Activated CD4-positive, alpha-beta memory T cell treated with anti-CD3 and anti-CD28 coated beads for 36 hours (primary cell): ENCODE measurements at regions not wholly inside any gene's neighbourhood (a gene's known extent, or its start where the extent isn't known, plus 50 kb on each side); places are given as distances from the start of the nearest gene placed in this dataset.
A peak's percentile ranks its signal among the peaks of the same experiment; 100 is the strongest.

Experiments used
- CTCF ChIA-PET: fragments of 350-600 bp; sonication (Branson Sonifier 250); formaldehyde crosslinking; loops from one replicate; lab custom pipeline; 2021; ENCODE audit warnings: antibody characterized with exemption, inconsistent platforms; lab: Charles Lee
- POLR2A ChIA-PET: fragments of 350-600 bp; sonication (Branson Sonifier 250); formaldehyde crosslinking; loops from one replicate; lab custom pipeline; 2021; ENCODE audit warnings: antibody characterized with exemption; lab: Charles Lee
- DNase-seq: peaks from one replicate; pipeline ENCODE4 v3.0.0-alpha.2; 2020
- H3K27ac Mint-ChIP-seq: one replicate; pipeline ENCODE4 v1.8.0; 2021; ENCODE audit warnings: mixed read lengths
- H3K27me3 Mint-ChIP-seq: one replicate; pipeline ENCODE4 v1.8.0; 2021; ENCODE audit warnings: mixed read lengths
- H3K36me3 Mint-ChIP-seq: one replicate; pipeline ENCODE4 v1.8.0; 2021; ENCODE audit warnings: mixed read lengths
- H3K4me1 Mint-ChIP-seq: one replicate; pipeline ENCODE4 v1.8.0; 2021; ENCODE audit warnings: low read depth, mixed read lengths
- H3K4me3 Mint-ChIP-seq: one replicate; pipeline ENCODE4 v1.8.0; 2021; ENCODE audit warnings: mild to moderate bottlenecking, mixed read lengths
- H3K9me3 Mint-ChIP-seq: one replicate; pipeline ENCODE4 v1.8.0; 2021; ENCODE audit warnings: mixed read lengths
- intact Hi-C: fragments of 100-400 bp; cut with micrococcal nuclease; formaldehyde crosslinking; loops from one replicate; pipeline ENCODE4 v1.15.1; 2023

- H3K27me3 Mint-ChIP-seq, result no peaks in the 10 kb centered on the region
- peak overlapping the region; percentile 55 for H3K4me3 Mint-ChIP-seq
- CTCF ChIA-PET, result interaction anchor here (0.6 kb wide), 1 partner anchor 26 kb away, joined by 3 read pairs; no protein-coding TSS in a partner anchor
- peaks cover 54% of the 10 kb centered on the region for H3K4me1 Mint-ChIP-seq
- H3K27ac Mint-ChIP-seq, result peak overlapping the region; percentile 92
- POLR2A ChIA-PET, result interaction anchor here (0.6 kb wide), 3 partner anchors 100 to 144 kb away, joined by 4 to 5 read pairs (median 4); no protein-coding TSS in a partner anchor
- DNase-seq, result peak; percentile 81
- no peaks in the 10 kb centered on the region for H3K36me3 Mint-ChIP-seq
- intact Hi-C loops, result loop anchor here (1.0 to 5.0 kb wide), 10 partner anchors 58 to 971 kb away; partner anchors contain the start of genes SLC38A6 and TRMT5
- H3K9me3 Mint-ChIP-seq, result peaks cover under 1% of the 10 kb centered on the region
These were observed 102.7 kb downstream of the TMEM30B start for GRCh38 chr14:61178226-61179060.

- peaks cover 49% of the 10 kb centered on the region for H3K4me1 Mint-ChIP-seq
- peak overlapping the region; percentile 92 for H3K27ac Mint-ChIP-seq
- H3K36me3 Mint-ChIP-seq, result no peaks in the 10 kb centered on the region
- H3K4me3 Mint-ChIP-seq, result peak overlapping the region; percentile 55
- DNase-seq, result peak; percentile 57
- ChIA-PET CTCF (no interaction called here), POLR2A (interaction anchor here (0.6 kb wide), 2 partner anchors 101 to 143 kb away, joined by 4 read pairs; no protein-coding TSS in a partner anchor)
- intact Hi-C loops, result loop anchor here (1.0 to 5.0 kb wide), 10 partner anchors 57 to 970 kb away; partner anchors contain the start of genes SLC38A6 and TRMT5
- H3K27me3 Mint-ChIP-seq, result no peaks in the 10 kb centered on the region
- peaks cover 7% of the 10 kb centered on the region for H3K9me3 Mint-ChIP-seq
These were observed 103.6 kb downstream of the TMEM30B start for GRCh38 chr14:61177279-61178225.

GRCh38 chr14:61176686-61177085 is 104.5 kb downstream of the TMEM30B start:
- Mint-ChIP-seq H3K27ac (peak overlapping the region; percentile 72), H3K4me3 (no peak overlapping the region), H3K4me1 (peaks cover 49% of the 10 kb centered on the region), H3K9me3 (peaks cover 7% of the 10 kb centered on the region), H3K27me3 (peaks cover under 1% of the 10 kb centered on the region), H3K36me3 (no peaks in the 10 kb centered on the region)
- intact Hi-C loops, result loop anchor here (5.0 kb wide), 5 partner anchors 71 to 969 kb away; partner anchors contain the start of genes SLC38A6 and TRMT5
- ChIA-PET POLR2A (no interaction called here), CTCF (no interaction called here)
- no peak for DNase-seq

- CTCF ChIA-PET, result no interaction called here
- H3K9me3 Mint-ChIP-seq, result peaks cover 7% of the 10 kb centered on the region
- H3K27me3 Mint-ChIP-seq, result peaks cover 6% of the 10 kb centered on the region
- no peak overlapping the region for H3K4me3 Mint-ChIP-seq
- POLR2A ChIA-PET, result no interaction called here
- H3K36me3 Mint-ChIP-seq, result no peaks in the 10 kb centered on the region
- peak overlapping the region; percentile 61 for H3K27ac Mint-ChIP-seq
- DNase-seq, result no peak
- intact Hi-C loops, result loop anchor here (1.0 to 5.0 kb wide), 6 partner anchors 14 to 968 kb away; partner anchors contain the start of genes SLC38A6 and TRMT5
- H3K4me1 Mint-ChIP-seq, result peaks cover 49% of the 10 kb centered on the region
These were observed 106.2 kb downstream of the TMEM30B start for GRCh38 chr14:61174987-61175386.

DNA sequence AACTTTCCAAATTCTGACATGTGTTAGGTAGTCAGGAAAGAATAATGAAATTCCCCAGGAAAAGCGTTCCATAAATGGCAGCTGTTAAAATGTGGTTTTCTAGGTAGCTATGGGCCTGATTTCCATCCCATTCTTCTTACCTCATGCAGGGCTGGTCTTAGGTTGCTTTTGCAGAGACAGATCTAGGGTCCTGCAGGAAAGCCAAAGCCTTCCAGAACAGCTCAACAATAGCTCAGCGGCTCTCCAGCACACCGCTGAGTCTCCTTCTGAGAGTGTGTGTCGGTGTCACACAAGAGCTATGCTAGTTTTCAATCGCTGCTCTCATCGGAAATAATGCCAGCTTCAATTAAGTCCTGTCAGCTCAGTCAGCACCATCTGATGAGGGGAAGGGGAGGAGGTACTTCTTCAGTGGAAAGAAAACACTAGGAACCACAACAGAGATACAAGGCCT is 106.7 kb downstream of the TMEM30B start:
- DNase-seq, result peak; percentile 12
- peaks cover 7% of the 10 kb centered on the region for H3K9me3 Mint-ChIP-seq
- H3K27ac Mint-ChIP-seq, result peak overlapping the region; percentile 61
- peaks cover 49% of the 10 kb centered on the region for H3K4me1 Mint-ChIP-seq
- intact Hi-C loops, result no loop called here
- ChIA-PET CTCF (interaction anchor here (1.1 kb wide), 1 partner anchor 550 kb away, joined by 5 read pairs; no protein-coding TSS in a partner anchor), POLR2A (no interaction called here)
- no peaks in the 10 kb centered on the region for H3K36me3 Mint-ChIP-seq
- H3K27me3 Mint-ChIP-seq, result peaks cover 6% of the 10 kb centered on the region
- H3K4me3 Mint-ChIP-seq, result no peak overlapping the region

- Mint-ChIP-seq H3K36me3 (no peaks in the 10 kb centered on the region), H3K4me3 (no peak overlapping the region), H3K27me3 (peaks cover 8% of the 10 kb centered on the region), H3K27ac (no peak overlapping the region), H3K4me1 (peaks cover 23% of the 10 kb centered on the region), H3K9me3 (peaks cover 7% of the 10 kb centered on the region)
- intact Hi-C loops, result no loop called here
- POLR2A ChIA-PET, result no interaction called here
- no peak for DNase-seq
- CTCF ChIA-PET, result no interaction called here
These were observed 109.4 kb downstream of the TMEM30B start for GRCh38 chr14:61171727-61172126.

- intact Hi-C loops, result no loop called here
- Mint-ChIP-seq H3K27me3 (peaks cover 9% of the 10 kb centered on the region), H3K4me3 (no peak overlapping the region), H3K27ac (no peak overlapping the region), H3K9me3 (peaks cover 10% of the 10 kb centered on the region), H3K4me1 (no peaks in the 10 kb centered on the region), H3K36me3 (peaks cover 3% of the 10 kb centered on the region)
- CTCF ChIA-PET, result no interaction called here
- DNase-seq, result no peak
- POLR2A ChIA-PET, result no interaction called here
These were observed 113.0 kb downstream of the TMEM30B start for GRCh38 chr14:61168141-61168540.

GRCh38 chr14:61167642-61168041 is 113.5 kb downstream of the TMEM30B start:
- CTCF ChIA-PET, result no interaction called here

GRCh38 chr14:61160798-61161197 is 120.3 kb downstream of the TMEM30B start:
- peaks cover 6% of the 10 kb centered on the region for H3K9me3 Mint-ChIP-seq
- POLR2A ChIA-PET, result interaction anchor here (0.6 kb wide), 1 partner anchor 78 kb away, joined by 4 read pairs; no protein-coding TSS in a partner anchor

More at GRCh38 chr14:61167642-61168041, 113.5 kb downstream of the TMEM30B start:
- H3K4me1 Mint-ChIP-seq, result no peaks in the 10 kb centered on the region
- H3K27ac Mint-ChIP-seq, result no peak overlapping the region
- intact Hi-C loops, result no loop called here
- H3K4me3 Mint-ChIP-seq, result no peak overlapping the region
- peaks cover 9% of the 10 kb centered on the region for H3K27me3 Mint-ChIP-seq
- POLR2A ChIA-PET, result no interaction called here
- H3K36me3 Mint-ChIP-seq, result peaks cover 3% of the 10 kb centered on the region
- no peak for DNase-seq
- H3K9me3 Mint-ChIP-seq, result peaks cover 6% of the 10 kb centered on the region

GRCh38 chr14:61154641-61155040 is 126.5 kb downstream of the TMEM30B start:
- H3K4me3 Mint-ChIP-seq, result no peak overlapping the region
- DNase-seq, result no peak
- intact Hi-C loops, result no loop called here
- ChIA-PET POLR2A (no interaction called here), CTCF (no interaction called here)
- H3K9me3 Mint-ChIP-seq, result no peaks in the 10 kb centered on the region
- no peaks in the 10 kb centered on the region for H3K4me1 Mint-ChIP-seq
- no peak overlapping the region for H3K27ac Mint-ChIP-seq
- no peaks in the 10 kb centered on the region for H3K36me3 Mint-ChIP-seq
- H3K27me3 Mint-ChIP-seq, result peaks cover 7% of the 10 kb centered on the region

More at GRCh38 chr14:61160798-61161197, 120.3 kb downstream of the TMEM30B start:
- Mint-ChIP-seq H3K27me3 (peaks cover 4% of the 10 kb centered on the region), H3K36me3 (peaks cover 3% of the 10 kb centered on the region), H3K4me3 (no peak overlapping the region), H3K4me1 (no peaks in the 10 kb centered on the region), H3K27ac (no peak overlapping the region)
- intact Hi-C loops, result no loop called here
- CTCF ChIA-PET, result no interaction called here
- DNase-seq, result no peak

DNA sequence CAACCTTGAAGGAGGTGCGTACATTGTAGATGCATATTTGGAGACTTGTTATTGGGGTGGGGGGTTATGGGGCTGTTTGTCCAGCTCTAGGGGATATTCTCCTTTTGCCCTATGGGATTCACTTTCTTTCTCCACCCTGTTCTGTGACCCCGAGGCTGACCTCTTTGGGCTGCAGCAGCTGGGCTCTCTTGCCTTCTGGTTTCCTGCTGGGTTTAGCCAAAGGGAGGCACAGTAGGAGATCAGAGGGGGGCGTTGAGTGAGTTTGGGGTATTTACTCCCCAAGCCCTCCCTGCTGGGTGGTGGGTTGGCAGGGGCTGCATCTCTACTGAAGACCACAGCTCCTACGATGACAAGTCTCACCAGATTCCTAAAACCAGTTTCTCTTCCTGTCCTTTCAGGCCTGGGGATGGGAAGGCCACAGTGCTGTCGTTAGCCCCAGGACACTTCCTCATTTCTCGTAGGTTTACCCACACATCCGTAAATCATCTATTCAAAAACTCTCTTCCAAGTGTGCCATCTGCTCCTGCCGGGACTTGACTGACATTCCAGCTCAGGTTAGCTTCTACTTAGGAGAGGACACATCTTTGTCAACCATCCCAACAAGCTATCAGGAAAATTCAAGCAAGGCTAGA is 127.1 kb downstream of the TMEM30B start:
- ChIA-PET CTCF (no interaction called here), POLR2A (no interaction called here)
- H3K9me3 Mint-ChIP-seq, result no peaks in the 10 kb centered on the region
- peaks cover 9% of the 10 kb centered on the region for H3K27me3 Mint-ChIP-seq
- H3K4me3 Mint-ChIP-seq, result no peak overlapping the region
- no peaks in the 10 kb centered on the region for H3K4me1 Mint-ChIP-seq
- intact Hi-C loops, result no loop called here
- H3K27ac Mint-ChIP-seq, result no peak overlapping the region
- H3K36me3 Mint-ChIP-seq, result no peaks in the 10 kb centered on the region
- no peak for DNase-seq
